Prostate gland (tissue), 2 donors: ENCODE measurements at regions not wholly inside any gene's neighbourhood (a gene's known extent, or its start where the extent isn't known, plus 50 kb on each side); places are given as distances from the start of the nearest gene placed in this dataset.
"Not testable (repeated sequence)": the region's sequence is repeated elsewhere in the genome, so short reads cannot be mapped to it uniquely, and the experiment has no call there.

ENCODE experiments used
- POLR2A ChIP-seq: fragments of 450-650 bp; IDR thresholded peaks from one replicate; pipeline ENCODE4 v1.6.1; 2016; ENCODE audit warnings: antibody characterized with exemption, mild to moderate bottlenecking
- TF ChIP-seq, protein P1 (sequence below), 4 experiments: fragments of 200-600 bp in 2 of 4; fragments of 450-650 bp in 2 of 4; sonication (generic) in 2 of 4; IDR thresholded peaks; 1 replicate in 3 of 4; 2 replicates in 1 of 4; pipeline ENCODE4 v1.5.1; 2016 to 2019; ENCODE audit warnings: antibody characterized with exemption in 4 of 4, mild to moderate bottlenecking in 2 of 4, moderate library complexity in 2 of 4

DNA sequence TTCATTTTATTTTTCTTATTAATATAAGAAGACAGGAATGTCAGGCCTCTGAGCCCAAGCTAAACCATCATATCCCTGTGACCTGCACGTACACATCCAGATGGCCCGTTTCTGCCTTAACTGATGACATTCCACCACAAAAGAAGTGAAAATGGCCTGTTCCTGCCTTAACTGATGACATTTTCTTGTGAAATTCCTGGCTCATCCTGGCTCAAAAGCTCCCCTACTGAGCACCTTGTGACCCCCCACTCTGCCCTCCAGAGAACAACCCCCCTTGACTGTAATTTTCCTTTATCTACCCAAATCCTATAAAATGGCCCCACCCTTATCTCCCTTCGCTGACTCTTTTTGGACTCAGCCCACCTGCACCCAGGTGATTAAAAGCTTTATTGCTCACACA is 182.5 kb downstream of the CTH start:
- TF ChIP-seq, protein P1, sequence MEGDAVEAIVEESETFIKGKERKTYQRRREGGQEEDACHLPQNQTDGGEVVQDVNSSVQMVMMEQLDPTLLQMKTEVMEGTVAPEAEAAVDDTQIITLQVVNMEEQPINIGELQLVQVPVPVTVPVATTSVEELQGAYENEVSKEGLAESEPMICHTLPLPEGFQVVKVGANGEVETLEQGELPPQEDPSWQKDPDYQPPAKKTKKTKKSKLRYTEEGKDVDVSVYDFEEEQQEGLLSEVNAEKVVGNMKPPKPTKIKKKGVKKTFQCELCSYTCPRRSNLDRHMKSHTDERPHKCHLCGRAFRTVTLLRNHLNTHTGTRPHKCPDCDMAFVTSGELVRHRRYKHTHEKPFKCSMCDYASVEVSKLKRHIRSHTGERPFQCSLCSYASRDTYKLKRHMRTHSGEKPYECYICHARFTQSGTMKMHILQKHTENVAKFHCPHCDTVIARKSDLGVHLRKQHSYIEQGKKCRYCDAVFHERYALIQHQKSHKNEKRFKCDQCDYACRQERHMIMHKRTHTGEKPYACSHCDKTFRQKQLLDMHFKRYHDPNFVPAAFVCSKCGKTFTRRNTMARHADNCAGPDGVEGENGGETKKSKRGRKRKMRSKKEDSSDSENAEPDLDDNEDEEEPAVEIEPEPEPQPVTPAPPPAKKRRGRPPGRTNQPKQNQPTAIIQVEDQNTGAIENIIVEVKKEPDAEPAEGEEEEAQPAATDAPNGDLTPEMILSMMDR (IDR thresholded peaks at IDR 0.05) = not testable (repeated sequence)
- TF ChIP-seq POLR2A = not testable (repeated sequence)
